ENCODE measurements at regions not wholly inside any gene's neighbourhood (a gene's known extent, or its start where the extent isn't known, plus 50 kb on each side); places are given as distances from the start of the nearest gene placed in this dataset.

- DNase-seq (ENCODE audit: low spot score) = no peak
Observed at GRCh38 chr3:74711913-74712512, 97.6 kb upstream of the CNTN3 start.

GRCh38 chr3:74709951-74710350, 95.5 kb upstream of the CNTN3 start:
- DNase-seq (ENCODE audit: low spot score) = no peak
- TF ChIP-seq CTCF (IDR thresholded peaks at IDR 0.05; ENCODE audit: extremely low read depth, missing control alignments) = no peak

More at GRCh38 chr3:74711913-74712512, 97.6 kb upstream of the CNTN3 start:
- TF ChIP-seq CTCF (IDR thresholded peaks at IDR 0.05; ENCODE audit: extremely low read depth, missing control alignments) = no peak

- TF ChIP-seq CTCF (IDR thresholded peaks at IDR 0.05; ENCODE audit: extremely low read depth, missing control alignments) = no peak
- no peak for DNase-seq (ENCODE audit: low spot score)
Observed at GRCh38 chr3:74693696-74694393, 79.4 kb upstream of the CNTN3 start.

DNA sequence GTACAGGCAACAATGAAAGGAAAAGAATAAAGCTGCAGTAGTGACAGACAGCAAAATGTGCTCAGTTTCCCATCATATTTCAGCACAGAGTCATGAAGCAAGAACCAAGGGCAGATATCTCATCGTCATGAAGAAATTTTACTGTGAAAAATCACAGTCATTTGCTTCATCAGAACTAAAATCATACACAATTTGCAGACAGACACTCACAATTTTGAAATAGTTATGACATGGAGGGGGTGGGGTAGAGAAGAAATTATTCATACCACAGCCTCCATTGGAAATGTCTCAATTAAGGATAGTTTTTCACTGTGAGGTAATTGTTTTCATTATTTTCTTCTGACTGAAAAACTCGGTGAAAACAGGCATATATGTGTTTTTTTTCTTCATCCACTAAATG, 78.8 kb upstream of the CNTN3 start:
- TF ChIP-seq CTCF (IDR thresholded peaks at IDR 0.05; ENCODE audit: extremely low read depth, missing control alignments) = no peak
- no peak for DNase-seq (ENCODE audit: low spot score)

GRCh38 chr3:74691946-74692345, 77.5 kb upstream of the CNTN3 start:
- TF ChIP-seq CTCF (IDR thresholded peaks at IDR 0.05; ENCODE audit: extremely low read depth, missing control alignments) = no peak
- no peak for DNase-seq (ENCODE audit: low spot score)

GRCh38 chr3:74673326-74673725, 58.9 kb upstream of the CNTN3 start:
- DNase-seq (ENCODE audit: low spot score) = no peak
- TF ChIP-seq CTCF (IDR thresholded peaks at IDR 0.05; ENCODE audit: extremely low read depth, missing control alignments) = no peak

GRCh38 chr3:74664606-74665005, 50.1 kb upstream of the CNTN3 start:
- TF ChIP-seq CTCF (IDR thresholded peaks at IDR 0.05; ENCODE audit: extremely low read depth, missing control alignments) = no peak
- no peak for DNase-seq (ENCODE audit: low spot score)

Measured in GM20000 (cell line).